Testis (tissue), 2 donors: ENCODE measurements at regions not wholly inside any gene's neighbourhood (a gene's known extent, or its start where the extent isn't known, plus 50 kb on each side); places are given as distances from the start of the nearest gene placed in this dataset.

Source experiments
- CTCF ChIP-seq, 3 experiments: fragments of 450-650 bp in 2 of 3; fragments of 200-600 bp in 1 of 3; sonication (generic) in 1 of 3; IDR thresholded peaks; one replicate each; pipeline ENCODE4 v1.5.1; 2016 to 2019; ENCODE audit warnings: antibody characterized with exemption in 3 of 3, mild to moderate bottlenecking in 2 of 3, moderate library complexity in 1 of 3
- POLR2A ChIP-seq: fragments of 450-650 bp; IDR thresholded peaks from one replicate; pipeline ENCODE4 v1.6.1; 2017; ENCODE audit warnings: antibody characterized with exemption, mild to moderate bottlenecking, moderate library complexity

- no peak for TF ChIP-seq POLR2A
- no peak for TF ChIP-seq CTCF (IDR thresholded peaks at IDR 0.05)
Measured at GRCh38 chr10:17523917-17524316, 69.5 kb upstream of the ST8SIA6 start.
